Lung (tissue), 11 donors: ENCODE measurements at regions not wholly inside any gene's neighbourhood (a gene's known extent, or its start where the extent isn't known, plus 50 kb on each side); places are given as distances from the start of the nearest gene placed in this dataset.

Source experiments
- ATAC-seq: fragments of 200-7000 bp; cut with Tn5 transposase; one replicate; pipeline ENCODE4 v1.9.1; 2020; ENCODE audit warnings: moderate number of reproducible peaks; ENCODE audit not compliant: insufficient read depth, low FRiP score
- DNase-seq, 3 donors: peaks; one replicate each; pipeline ENCODE4 v3.0.0-alpha.2; 2013 to 2017
- H3K27ac ChIP-seq, 2 donors: one replicate each; pipeline ENCODE4 v1.5.1; 2013; ENCODE audit warnings: mild to moderate bottlenecking in 2 of 2, moderate library complexity in 2 of 2, control low read depth in 1 of 2, inconsistent platforms in 1 of 2, low read depth in 1 of 2, low read length in 1 of 2
- H3K27me3 ChIP-seq, 3 donors: one replicate each; pipeline ENCODE4 v1.5.1; 2013; ENCODE audit warnings: low read length in 2 of 3; ENCODE audit not compliant: control insufficient read depth in 3 of 3, insufficient read depth in 3 of 3
- H3K36me3 ChIP-seq, 4 donors: one replicate each; pipeline ENCODE4 v1.5.1; 2013; ENCODE audit warnings: low read length in 4 of 4, mild to moderate bottlenecking in 1 of 4, moderate library complexity in 1 of 4; ENCODE audit not compliant: control insufficient read depth in 4 of 4, insufficient read depth in 4 of 4
- H3K4me1 ChIP-seq, 5 donors: one replicate each; pipeline ENCODE4 v1.5.1; 2013; ENCODE audit warnings: low read length in 5 of 5, mild to moderate bottlenecking in 2 of 5, moderate library complexity in 1 of 5; ENCODE audit not compliant: control insufficient read depth in 5 of 5, insufficient read depth in 5 of 5
- H3K4me3 ChIP-seq: one replicate; pipeline ENCODE4 v1.5.1; 2013; ENCODE audit warnings: mild to moderate bottlenecking, control low read depth, moderate library complexity
- H3K9ac ChIP-seq, 2 donors: one replicate each; pipeline ENCODE4 v1.5.1; 2013; ENCODE audit warnings: low read length in 2 of 2, control low read depth in 1 of 2; ENCODE audit not compliant: insufficient read depth in 1 of 2
- H3K9me3 ChIP-seq, 4 donors: one replicate each; pipeline ENCODE4 v1.5.1; 2013; ENCODE audit warnings: low read length in 3 of 4, mild to moderate bottlenecking in 1 of 4, moderate library complexity in 1 of 4; ENCODE audit not compliant: control insufficient read depth in 4 of 4, insufficient read depth in 3 of 4
- CTCF ChIP-seq: IDR thresholded peaks from 2 replicates; pipeline ENCODE4 v1.5.1; 2012; ENCODE audit warnings: mild to moderate bottlenecking; ENCODE audit errors: control extremely low read depth, extremely low read depth
- WGBS, 2 donors: extraction: QIAGEN DNeasy Blood & Tissue Kit; methylation state at CpG; one replicate each; pipeline ENCODE4 v1.1.7; 2013; 5-methylcytosine and 5-hydroxymethylcytosine counted together
- donor health status: control.
- donor health status: control.
- donor health status: Bipolar disorder and iron deficiency.
- donor health status: healthy.
- donor health status: DM: yes; HTN: yes; CAD: no.

- Histone ChIP-seq H3K27ac (no peak overlapping the region), H3K9ac (no peak overlapping the region), H3K36me3 (no peaks in the 10 kb centered on the region), H3K9me3 (peaks cover 0 to 13% (median 0%) of the 10 kb centered on the region in 4 donors), H3K27me3 (no peaks in the 10 kb centered on the region), H3K4me3 (no peak overlapping the region), H3K4me1 (peaks cover 0 to 11% (median 6%) of the 10 kb centered on the region in 5 donors)
- ATAC-seq (no peak), DNase-seq (no peak)
- 92 to 96% methylated on average over 4 of the region's 4 CpGs for WGBS, 2 donors
- no peak for TF ChIP-seq CTCF
These were observed 81.7 kb upstream of the NXT1 start for GRCh38 chr20:23268792-23269354.

- WGBS, 2 donors, result 80 to 94% methylated on average over 2 of the region's 2 CpGs
- no peak overlapping the region for H3K4me3 ChIP-seq
These were observed 82.7 kb upstream of the NXT1 start for GRCh38 chr20:23267909-23268308.

GRCh38 chr20:23266530-23267398, 83.8 kb upstream of the NXT1 start:
- WGBS, 2 donors, result 85 to 93% methylated on average over 7 of the region's 7 CpGs
- DNase-seq (no peak), ATAC-seq (no peak)
- H3K4me3 ChIP-seq, result no peak overlapping the region
- no peaks in the 10 kb centered on the region for H3K36me3 ChIP-seq
- H3K9ac ChIP-seq, result no peak overlapping the region
- no peak for TF ChIP-seq CTCF
- no peak overlapping the region for H3K27ac ChIP-seq
- peaks cover 0 to 11% (median 6%) of the 10 kb centered on the region in 5 donors for H3K4me1 ChIP-seq
- H3K9me3 ChIP-seq, result peaks cover 0 to 14% (median 2%) of the 10 kb centered on the region in 4 donors
- no peaks in the 10 kb centered on the region for H3K27me3 ChIP-seq

More at GRCh38 chr20:23267909-23268308, 82.7 kb upstream of the NXT1 start:
- Histone ChIP-seq H3K27ac (no peak overlapping the region), H3K9ac (no peak overlapping the region), H3K4me1 (peaks cover 0 to 11% (median 6%) of the 10 kb centered on the region in 5 donors), H3K9me3 (peaks cover 0 to 14% (median 2%) of the 10 kb centered on the region in 4 donors), H3K36me3 (no peaks in the 10 kb centered on the region), H3K27me3 (no peaks in the 10 kb centered on the region)
- TF ChIP-seq CTCF, result no peak
- ATAC-seq (no peak), DNase-seq (no peak)
